HG02571 (cell line): ENCODE measurements at regions not wholly inside any gene's neighbourhood (a gene's known extent, or its start where the extent isn't known, plus 50 kb on each side); places are given as distances from the start of the nearest gene placed in this dataset.
"Not testable (repeated sequence)": the region's sequence is repeated elsewhere in the genome, so short reads cannot be mapped to it uniquely, and the experiment has no call there.

Source experiments
- ATAC-seq: cut with Tn5 transposase; IDR thresholded peaks from one replicate; pipeline ENCODE4 v1.9.1; 2021; ENCODE audit warnings: mild to moderate bottlenecking, moderate library complexity; ENCODE audit not compliant: unreplicated experiment

DNA sequence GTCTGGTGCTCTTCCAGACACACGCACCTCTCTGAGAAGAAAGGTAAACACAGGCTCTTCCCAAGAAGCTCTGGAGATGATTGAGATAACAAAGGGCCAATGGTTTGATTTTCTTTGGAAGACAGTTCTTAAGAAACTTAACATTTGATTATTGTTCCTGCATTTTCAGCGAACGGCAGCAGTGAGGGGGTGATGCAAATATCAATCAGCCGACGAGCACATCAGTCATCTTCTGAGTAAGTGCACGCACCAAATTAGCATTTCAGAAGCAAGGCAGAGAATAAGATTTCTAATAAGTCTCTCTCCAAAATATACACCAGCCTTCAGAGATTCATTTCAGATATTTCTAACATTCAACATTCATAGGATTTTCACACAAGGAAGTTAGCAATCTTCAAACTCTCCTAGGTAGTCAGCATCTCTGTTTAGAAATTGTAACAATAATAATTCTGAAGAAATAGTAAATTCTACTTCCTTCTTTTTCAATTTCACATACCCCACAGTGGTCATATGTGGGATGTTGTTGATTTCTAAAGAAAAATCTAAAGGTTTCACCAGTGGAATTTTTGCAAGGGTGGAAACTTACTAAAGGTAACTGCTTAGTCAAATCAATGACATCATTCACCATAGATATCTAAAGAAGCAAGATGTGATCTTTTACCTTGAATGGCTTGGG lies 250.3 kb downstream of the SEC61B start:
- ATAC-seq: no peak

DNA sequence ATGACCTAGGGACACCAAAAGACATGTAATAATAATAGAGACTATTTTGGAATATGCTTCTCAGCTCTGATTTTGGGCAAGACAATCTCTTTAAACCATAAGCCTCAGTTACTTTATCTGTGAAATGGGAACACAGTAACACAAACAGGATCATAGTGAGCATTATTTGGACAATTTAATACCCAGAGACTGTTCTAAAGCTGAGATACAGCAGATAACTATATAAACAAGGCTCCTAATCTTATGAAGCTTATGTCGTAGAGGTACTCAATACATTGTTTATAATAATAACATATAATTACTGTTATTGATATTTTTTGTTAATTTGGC lies 250.8 kb downstream of the SEC61B start:
- no peak for ATAC-seq

DNA sequence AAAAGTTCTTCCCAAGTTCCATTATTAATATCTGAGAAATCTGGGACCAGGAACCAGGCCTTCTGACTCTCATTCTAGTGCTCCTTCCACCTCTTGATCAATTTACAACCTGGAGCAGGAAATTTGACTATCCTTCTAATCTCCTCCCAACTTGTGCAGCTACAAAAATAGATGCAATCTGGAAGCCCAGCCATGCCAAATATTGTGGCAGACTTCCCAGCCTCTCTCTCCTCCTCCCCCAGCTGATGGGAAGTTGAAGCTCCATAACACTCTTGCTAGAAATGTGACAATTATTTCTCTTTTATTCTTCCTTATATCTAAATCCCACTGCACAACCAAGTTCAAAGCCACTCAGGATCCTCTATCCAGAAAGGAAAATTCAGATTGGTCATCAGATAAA lies 252.1 kb downstream of the SEC61B start:
- ATAC-seq: no peak

DNA sequence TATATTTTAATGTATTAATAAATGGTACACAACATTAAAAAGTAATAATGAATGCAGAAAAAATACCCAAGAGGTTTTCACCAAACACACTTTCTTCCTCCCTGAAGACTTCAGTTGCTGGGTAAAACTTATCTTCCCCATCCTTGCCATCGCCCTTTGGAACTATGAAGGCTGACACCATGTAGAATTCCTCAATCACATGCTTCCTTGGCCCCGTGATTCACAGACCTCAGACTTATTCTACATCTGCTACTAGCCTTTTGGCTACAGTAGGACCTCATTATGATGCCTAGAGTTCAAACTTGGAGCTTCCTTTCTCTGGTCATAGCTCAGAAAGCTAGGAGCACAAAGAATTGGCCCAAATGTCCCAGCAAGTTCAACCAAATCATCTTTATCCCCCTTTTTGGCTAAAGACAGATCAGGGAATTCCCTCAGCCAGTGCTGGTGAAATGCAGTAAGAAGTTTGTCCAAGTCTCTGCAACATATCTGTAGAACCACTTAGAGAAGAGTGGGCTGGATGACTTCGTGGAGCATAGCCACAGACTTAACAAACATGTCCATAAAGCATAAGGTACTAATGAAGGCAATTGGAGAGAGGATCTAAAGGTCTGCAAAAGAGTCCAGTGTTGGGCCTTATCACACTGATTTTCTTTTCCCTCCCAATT lies 253.5 kb downstream of the SEC61B start:
- no peak for ATAC-seq

DNA sequence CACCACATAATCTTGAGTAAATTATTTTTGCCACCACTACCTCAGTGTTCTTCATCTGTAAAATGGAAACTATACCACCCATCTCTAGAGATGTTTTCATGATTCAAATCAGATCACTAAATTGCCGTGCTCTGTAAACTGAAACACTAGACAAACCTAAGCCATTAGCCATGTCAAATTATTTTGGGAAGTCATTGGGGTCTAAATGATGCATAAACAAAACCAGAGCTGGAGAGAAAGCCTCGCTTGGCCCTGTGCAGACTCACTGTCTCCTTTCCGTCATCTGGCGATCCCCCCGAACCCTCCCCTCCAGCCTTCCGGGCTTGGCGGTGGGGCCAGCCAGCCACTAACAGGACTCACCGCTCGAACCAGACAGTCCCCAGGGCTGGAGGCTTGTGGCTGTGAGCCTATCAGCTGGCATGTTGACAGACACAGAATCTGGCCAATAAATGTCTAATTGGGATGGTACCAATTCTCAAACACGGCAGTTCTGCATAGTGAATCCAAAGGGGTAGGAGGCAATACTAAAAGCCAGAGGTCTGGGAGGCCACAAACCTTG lies 256.5 kb downstream of the SEC61B start:
- no peak for ATAC-seq

- ATAC-seq: no peak
These were observed 257.8 kb downstream of the SEC61B start for GRCh38 chr9:99479929-99480328.

DNA sequence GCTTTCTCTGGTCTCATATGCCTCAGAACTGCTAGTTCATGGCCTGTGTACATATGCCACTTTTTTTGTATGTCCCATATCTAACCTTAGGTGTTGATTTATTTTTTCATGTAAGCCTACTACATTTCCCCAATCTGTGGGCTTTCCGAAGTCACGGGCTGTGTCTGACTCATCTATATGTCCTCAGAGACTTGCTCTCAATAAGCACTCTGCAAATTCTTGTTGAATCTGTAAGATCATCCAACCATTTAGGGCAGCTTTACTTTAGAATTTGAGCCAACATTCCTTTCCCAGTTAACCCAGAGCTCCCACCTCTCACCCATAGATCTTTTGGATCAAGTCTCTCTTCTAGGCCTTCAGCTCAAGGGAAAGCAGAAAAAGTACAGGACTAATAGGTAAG lies 263.4 kb downstream of the SEC61B start:
- ATAC-seq: no peak

DNA sequence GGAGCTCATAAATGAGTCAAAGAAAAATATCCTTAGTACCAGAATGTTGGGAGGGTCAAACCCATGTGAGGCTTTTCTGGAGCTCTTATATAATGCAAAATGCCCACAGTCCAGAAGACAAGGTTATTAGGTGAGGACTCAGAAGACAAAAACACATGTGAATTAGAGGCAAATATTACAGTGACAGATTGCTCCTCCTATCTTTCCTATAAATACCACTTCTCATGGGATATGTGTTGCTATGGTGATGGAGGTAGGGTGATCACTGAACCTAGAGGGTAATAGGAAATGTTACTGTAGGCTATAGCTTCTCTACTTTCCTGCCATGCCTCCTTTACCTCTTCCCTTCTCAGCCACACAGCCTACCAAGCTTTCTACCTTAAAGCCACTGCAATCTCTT lies 264.6 kb downstream of the SEC61B start:
- no peak for ATAC-seq

DNA sequence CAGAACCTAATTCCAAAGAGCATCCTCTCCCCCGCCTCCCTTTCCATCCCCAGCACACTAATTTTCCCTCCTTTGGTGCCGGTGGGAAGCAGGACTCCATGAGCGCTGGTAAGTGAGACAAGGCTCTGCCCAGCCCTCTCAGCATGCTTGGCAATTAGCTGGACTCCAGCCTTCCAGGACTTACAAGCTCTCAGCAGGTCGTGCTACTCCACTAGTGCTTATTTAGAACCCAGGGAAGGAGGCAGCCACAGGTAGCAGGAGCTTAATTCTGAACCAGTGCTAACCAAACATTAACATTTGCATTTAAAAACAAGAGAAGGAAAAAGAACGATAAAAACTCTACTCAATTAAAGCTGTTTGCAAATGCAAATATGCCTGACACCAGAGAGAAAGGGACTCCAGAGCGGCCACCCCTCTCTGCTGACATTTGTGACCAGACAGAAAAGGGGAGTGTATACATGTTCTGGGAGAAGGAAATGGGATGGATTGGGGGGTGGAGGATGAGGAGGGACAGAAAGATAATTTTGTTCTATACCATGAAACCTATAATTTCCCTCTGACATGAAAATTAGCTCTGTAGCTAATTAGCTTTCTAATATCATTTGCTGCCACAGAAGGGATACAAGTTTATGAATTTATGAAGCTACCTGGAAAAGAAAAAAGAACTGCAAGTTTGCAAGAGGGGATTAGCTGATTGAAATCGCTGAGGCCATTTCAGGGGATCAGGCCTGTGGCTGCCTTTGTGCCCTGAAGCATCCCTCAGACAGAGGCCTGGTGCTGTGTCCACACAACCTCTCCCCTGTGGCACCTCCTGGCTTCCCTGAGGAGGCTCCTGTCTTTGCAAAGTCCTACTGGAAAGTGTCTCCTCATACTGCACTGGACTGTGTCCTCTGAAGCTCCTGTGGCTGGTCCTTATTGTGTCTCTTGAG lies 266.3 kb downstream of the SEC61B start:
- no peak for ATAC-seq

DNA sequence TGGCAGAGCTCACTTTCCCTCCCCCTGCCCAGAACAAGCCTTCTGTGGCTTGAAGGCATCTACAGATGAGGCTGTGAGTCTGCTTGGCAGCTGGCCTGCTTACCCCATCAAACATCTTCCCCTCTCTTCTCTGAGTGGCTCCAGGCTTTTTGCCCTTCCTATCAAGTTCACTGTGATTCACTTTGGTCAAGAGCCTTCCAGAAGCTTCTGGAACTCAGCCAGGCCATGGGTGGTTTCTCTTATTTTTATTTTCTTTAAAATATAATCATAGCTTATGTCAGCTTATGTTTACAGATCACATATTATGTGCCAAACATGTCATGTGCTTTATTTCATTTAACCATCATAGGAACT lies 267.0 kb downstream of the SEC61B start:
- ATAC-seq: no peak

- no peak for ATAC-seq
These were observed 268.6 kb downstream of the SEC61B start for GRCh38 chr9:99490729-99491128.

- no peak for ATAC-seq
These were observed 269.5 kb downstream of the SEC61B start for GRCh38 chr9:99491408-99492158.

DNA sequence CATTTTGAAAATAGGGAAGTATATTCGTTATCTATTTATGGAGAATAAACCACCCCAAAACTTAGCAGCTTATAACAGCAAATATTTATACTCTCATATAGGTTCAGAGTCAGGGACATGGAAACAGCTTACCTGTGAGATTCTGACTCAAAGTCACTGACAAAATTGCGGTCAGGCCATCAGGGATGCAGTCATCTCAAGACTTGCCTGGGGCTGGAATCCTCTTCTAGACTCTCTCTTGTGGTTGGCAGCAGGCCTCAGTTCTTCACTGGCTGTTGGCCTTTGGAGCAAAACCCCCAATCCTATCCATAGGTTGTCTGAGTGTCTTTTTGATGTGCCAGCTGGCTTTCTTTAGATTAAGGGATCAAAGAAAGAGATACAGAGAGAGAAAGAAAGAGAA lies 275.6 kb downstream of the SEC61B start:
- ATAC-seq: no peak

DNA sequence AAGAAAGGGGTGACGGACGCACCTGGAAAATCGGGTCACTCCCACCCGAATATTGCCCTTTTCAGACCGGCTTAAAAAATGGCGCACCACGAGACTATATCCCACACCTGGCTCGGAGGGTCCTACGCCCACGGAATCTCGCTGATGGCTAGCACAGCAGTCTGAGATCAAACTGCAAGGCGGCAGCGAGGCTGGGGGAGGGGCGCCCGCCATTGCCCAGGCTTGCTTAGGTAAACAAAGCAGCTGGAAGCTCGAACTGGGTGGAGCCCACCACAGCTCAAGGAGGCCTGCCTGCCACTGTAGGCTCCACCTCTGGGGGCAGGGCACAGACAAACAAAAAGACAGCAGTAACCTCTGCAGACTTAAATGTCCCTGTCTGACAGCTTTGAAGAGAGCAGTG lies 276.9 kb downstream of the SEC61B start:
- ATAC-seq: not testable (repeated sequence)

DNA sequence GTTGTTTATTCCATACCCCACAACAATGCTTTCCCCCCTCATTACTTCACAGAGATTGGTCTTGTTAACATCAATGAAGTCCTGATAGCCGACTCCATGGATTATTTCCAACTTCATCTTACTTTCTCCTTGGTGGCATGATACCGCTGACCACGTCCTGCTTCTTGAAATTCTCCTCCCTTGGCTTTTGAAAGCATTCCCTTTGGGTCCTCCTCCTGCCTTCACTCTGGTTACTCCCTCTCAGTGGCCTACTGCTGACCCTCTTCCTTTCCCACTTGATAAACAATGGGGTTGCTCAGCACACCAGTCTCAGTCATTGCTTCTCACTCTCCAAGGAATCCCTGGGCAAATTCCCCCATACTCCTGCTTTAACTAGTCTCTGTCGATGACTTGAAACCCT lies 283.9 kb downstream of the SEC61B start:
- ATAC-seq: no peak

- ATAC-seq: no peak
These were observed 284.8 kb downstream of the SEC61B start for GRCh38 chr9:99506747-99507348.

- ATAC-seq: no peak
These were observed 287.1 kb downstream of the SEC61B start for GRCh38 chr9:99509065-99509745.

DNA sequence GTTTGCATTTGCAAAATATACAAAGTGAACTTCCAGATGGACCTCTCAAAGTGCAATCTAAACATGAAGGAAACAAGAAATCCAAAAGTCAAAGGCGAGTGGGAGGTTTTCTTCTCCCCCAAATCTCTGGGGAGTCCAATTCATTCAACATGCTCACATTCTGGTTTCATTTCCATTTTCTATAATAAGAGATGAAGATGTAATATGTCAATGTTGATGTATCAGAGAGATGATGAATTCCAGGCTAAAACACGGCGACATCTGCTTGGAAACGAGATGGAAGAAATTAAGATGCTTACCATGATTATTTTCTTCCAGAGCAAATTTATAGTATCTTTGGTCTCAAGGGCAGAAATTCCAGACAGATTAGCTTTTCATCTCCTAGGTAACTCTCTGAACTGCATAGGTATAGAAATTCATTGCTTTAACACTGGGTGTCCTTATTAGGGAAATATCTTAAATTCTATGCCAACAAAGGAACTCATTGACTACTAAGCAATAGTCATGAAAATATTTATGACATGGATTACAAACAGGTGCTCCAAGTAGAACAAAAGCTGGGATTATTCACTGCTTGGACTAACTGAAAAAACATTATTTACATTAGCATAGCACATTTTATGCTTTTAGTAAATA lies 287.9 kb downstream of the SEC61B start:
- ATAC-seq: no peak

DNA sequence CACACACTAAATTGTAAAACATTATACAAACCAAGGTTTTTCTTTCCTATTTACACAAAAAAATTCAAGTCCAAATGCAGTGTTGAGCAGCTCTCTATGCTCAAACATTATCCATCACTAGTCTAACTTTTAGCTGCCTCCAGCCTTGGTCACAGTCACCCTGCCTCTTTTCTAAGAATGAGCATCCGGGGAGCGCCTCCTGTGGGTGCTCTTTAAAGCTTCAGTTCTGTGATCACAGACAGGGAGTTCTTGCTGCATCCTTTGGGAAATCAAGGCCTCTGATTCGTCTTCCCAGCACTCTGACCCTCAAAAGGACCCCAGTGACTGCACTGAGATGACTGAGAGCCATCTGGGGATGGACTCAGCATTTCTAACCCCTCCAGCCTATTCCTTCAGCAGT lies 289.6 kb downstream of the SEC61B start:
- ATAC-seq: no peak
